SK-N-SH (cell line): ENCODE measurements at regions not wholly inside any gene's neighbourhood (a gene's known extent, or its start where the extent isn't known, plus 50 kb on each side); places are given as distances from the start of the nearest gene placed in this dataset.

Source experiments
- CTCF ChIA-PET: fragments of 300-600, 350-600 bp; formaldehyde crosslinking; extraction: SDS; loops from one replicate; lab custom pipeline; 2021; lab: Yijun Ruan, JAX
- POLR2A ChIA-PET: fragments of 350-600 bp; sonication (Branson Sonifier 250); formaldehyde crosslinking; extraction: SDS; loops from one replicate; lab custom pipeline; 2020; ENCODE audit warnings: antibody characterized with exemption, inconsistent platforms; lab: Yijun Ruan, JAX
- DNase-seq: peaks from one replicate; pipeline ENCODE4 v3.0.0; 2012
- H2AFZ ChIP-seq: fragments of 200-600 bp; sonication (generic); 2 replicates; pipeline ENCODE4 v1.8.1; 2016; ENCODE audit warnings: antibody characterized with exemption, mild to moderate bottlenecking, low read depth
- H3F3A ChIP-seq: fragments of 200-600 bp; sonication (generic); replicated peaks from 2 replicates; pipeline ENCODE3; 2016; ENCODE audit warnings: antibody characterized with exemption, mild to moderate bottlenecking; ENCODE audit not compliant: insufficient read depth
- H3K27ac ChIP-seq, 2 experiments: fragments of 200-500 bp in 1 of 2; fragments of 200-600 bp in 1 of 2; sonication (Bioruptor generic) in 1 of 2; sonication (generic), shearing (Covaris generic) in 1 of 2; 2 replicates each; pipeline versions ENCODE4 v1.5.1 to v1.6.1; 2014 to 2016; ENCODE audit warnings: low read depth in 2 of 2, inconsistent platforms in 1 of 2, low read length in 1 of 2, mild to moderate bottlenecking in 1 of 2, mixed read lengths in 1 of 2
- H3K27me3 ChIP-seq: fragments of 200-600 bp; sonication (generic), shearing (Covaris generic); 2 replicates; pipeline ENCODE4 v1.6.1; 2016; ENCODE audit warnings: mixed run types; ENCODE audit not compliant: insufficient read depth
- H3K36me3 ChIP-seq, 2 experiments: fragments of 200-500 bp in 1 of 2; fragments of 200-600 bp in 1 of 2; sonication (Bioruptor generic) in 1 of 2; sonication (generic) in 1 of 2; replicated peaks in 1 of 2; 2 replicates each; pipeline versions ENCODE3 to v1.5.1; 2014 to 2016; ENCODE audit warnings: low read length in 1 of 2, mild to moderate bottlenecking in 1 of 2; ENCODE audit not compliant: insufficient read depth in 2 of 2, control insufficient read depth in 1 of 2
- H3K4me1 ChIP-seq, 2 experiments: fragments of 200-500 bp in 1 of 2; fragments of 200-600 bp in 1 of 2; sonication (Bioruptor generic) in 1 of 2; sonication (generic), shearing (Covaris generic) in 1 of 2; 2 replicates each; pipeline versions ENCODE4 v1.5.1 to v1.6.1; 2014 to 2016; ENCODE audit warnings: low read depth in 1 of 2, low read length in 1 of 2, mixed run types in 1 of 2; ENCODE audit not compliant: insufficient read depth in 2 of 2, control insufficient read depth in 1 of 2
- H3K4me2 ChIP-seq: fragments of 200-600 bp; sonication (generic), shearing (Covaris generic); 2 replicates; pipeline ENCODE4 v1.6.1; 2017; ENCODE audit warnings: mixed run types
- H3K4me3 ChIP-seq, 2 experiments: fragments of 200-500 bp in 1 of 2; fragments of 200-600 bp in 1 of 2; sonication (Bioruptor generic) in 1 of 2; sonication (generic), shearing (Covaris generic) in 1 of 2; 2 replicates each; pipeline versions ENCODE4 v1.5.1 to v1.8.1; 2014 to 2016; ENCODE audit warnings: low read depth in 2 of 2, inconsistent platforms in 1 of 2, low read length in 1 of 2, mild to moderate bottlenecking in 1 of 2, mixed read lengths in 1 of 2, moderate library complexity in 1 of 2
- H3K79me2 ChIP-seq: fragments of 200-600 bp; sonication (generic); 2 replicates; pipeline ENCODE4 v1.8.1; 2017; ENCODE audit warnings: mild to moderate bottlenecking; ENCODE audit not compliant: insufficient read depth
- H3K9ac ChIP-seq: fragments of 200-600 bp; sonication (generic); 2 replicates; pipeline ENCODE4 v1.6.1; 2017; ENCODE audit warnings: mixed run types
- H3K9me2 ChIP-seq: fragments of 200-600 bp; sonication (generic); 2 replicates; pipeline ENCODE4 v1.6.1; 2017; ENCODE audit warnings: mixed run types
- H3K9me3 ChIP-seq: fragments of 200-600 bp; sonication (generic); 2 replicates; pipeline ENCODE4 v1.6.1; 2017; ENCODE audit warnings: mixed run types, mild to moderate bottlenecking, moderate library complexity
- H4K20me1 ChIP-seq: fragments of 200-600 bp; sonication (generic); 2 replicates; pipeline ENCODE4 v1.6.1; 2017; ENCODE audit warnings: mild to moderate bottlenecking, mixed run types; ENCODE audit not compliant: insufficient read depth
- CHD2 ChIP-seq: fragments of 150-350 bp; IDR thresholded peaks from 2 replicates; pipeline ENCODE4 v1.6.1; 2018; ENCODE audit warnings: low read length; ENCODE audit not compliant: partially characterized antibody
- EZH2phosphoT487 ChIP-seq: fragments of 200-600 bp; sonication (generic); IDR thresholded peaks from 2 replicates; pipeline ENCODE4 v1.6.1; 2017; ENCODE audit warnings: low read depth, mixed run types, mild to moderate bottlenecking, antibody characterized with exemption, moderate library complexity, borderline replicate concordance
- FOXJ3 ChIP-seq: sonication (generic); formaldehyde crosslinking; IDR thresholded peaks from 2 replicates; pipeline ENCODE4 v1.5.1; 2020; ENCODE audit warnings: mild to moderate bottlenecking, missing genetic modification reagents
- GATA2 ChIP-seq: sonication (generic); formaldehyde crosslinking; IDR thresholded peaks from 2 replicates; pipeline ENCODE4 v1.5.0; 2020; ENCODE audit warnings: mild to moderate bottlenecking, missing genetic modification reagents
- NFIC ChIP-seq: IDR thresholded peaks from 2 replicates; pipeline ENCODE4 v1.4.0; 2012; ENCODE audit warnings: borderline replicate concordance
- NRF1 ChIP-seq: IDR thresholded peaks from 2 replicates; pipeline ENCODE4 v1.6.1; 2012; ENCODE audit warnings: low read depth, mild to moderate bottlenecking, low read length
- RAD21 ChIP-seq: IDR thresholded peaks from 2 replicates; pipeline ENCODE4 v1.6.1; 2012; ENCODE audit warnings: mild to moderate bottlenecking, low read length
- RCOR1 ChIP-seq: fragments of 150-350 bp; IDR thresholded peaks from 2 replicates; pipeline ENCODE4 v1.6.1; 2017; ENCODE audit warnings: antibody characterized with exemption, low read length
- RXRA ChIP-seq: IDR thresholded peaks from 2 replicates; pipeline ENCODE4 v1.4.0; 2012; ENCODE audit warnings: low read depth, mild to moderate bottlenecking, borderline replicate concordance
- SMC3 ChIP-seq: IDR thresholded peaks from 2 replicates; pipeline ENCODE4 v1.6.1; 2012; ENCODE audit warnings: low read depth, low read length, improper control_type of control experiment
- TAF1 ChIP-seq: IDR thresholded peaks from 2 replicates; pipeline ENCODE4 v1.6.1; 2012; ENCODE audit warnings: low read depth, mild to moderate bottlenecking, low read length, moderate library complexity, borderline replicate concordance
- TCF12 ChIP-seq: IDR thresholded peaks from 2 replicates; pipeline ENCODE4 v1.4.0; 2012
- TEAD4 ChIP-seq: IDR thresholded peaks from 2 replicates; pipeline ENCODE4 v1.4.0; 2012; ENCODE audit warnings: mild to moderate bottlenecking, borderline replicate concordance; ENCODE audit not compliant: insufficient read depth
- USF1 ChIP-seq: IDR thresholded peaks from 2 replicates; pipeline ENCODE4 v1.4.0; 2012; ENCODE audit warnings: low read depth, borderline replicate concordance
- WGBS: methylation state at CpG from one replicate; pipeline ENCODE4 v1.1.6; 2017; ENCODE audit warnings: low lambda C conversion rate; 5-methylcytosine and 5-hydroxymethylcytosine counted together
- TF ChIP-seq, protein P1 (sequence below): IDR thresholded peaks from 2 replicates; pipeline ENCODE4 v1.4.0; 2012; ENCODE audit warnings: low read depth, borderline replicate concordance
- TF ChIP-seq, protein P2 (sequence below): IDR thresholded peaks from 2 replicates; pipeline ENCODE4; 2012

DNA sequence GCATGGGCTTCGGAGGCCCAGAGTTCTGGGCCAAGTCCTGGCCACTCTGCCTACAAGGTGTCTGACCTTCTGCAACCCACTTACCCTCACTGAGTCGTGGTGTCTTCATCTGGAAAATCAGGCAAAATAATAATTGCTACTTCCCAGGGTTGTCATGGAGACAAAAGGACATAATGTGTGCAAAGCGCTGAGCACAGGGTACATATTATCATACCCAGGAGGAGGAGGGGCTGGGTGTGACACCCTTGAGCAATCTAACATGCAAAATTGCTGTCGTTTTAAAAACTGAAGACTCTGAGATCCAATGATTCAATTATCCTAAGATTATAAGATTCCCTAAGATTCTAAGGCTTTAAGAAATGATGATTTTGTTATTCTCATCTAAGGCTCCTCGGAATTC lies 459.5 kb downstream of the PTPRU start:
- Histone ChIP-seq H3K9me3 (no peaks in the 10 kb centered on the region), H3F3A (no peaks in the 10 kb centered on the region), H3K4me3 (no peak overlapping the region)
- no peak for DNase-seq
- TF ChIP-seq, protein P1, sequence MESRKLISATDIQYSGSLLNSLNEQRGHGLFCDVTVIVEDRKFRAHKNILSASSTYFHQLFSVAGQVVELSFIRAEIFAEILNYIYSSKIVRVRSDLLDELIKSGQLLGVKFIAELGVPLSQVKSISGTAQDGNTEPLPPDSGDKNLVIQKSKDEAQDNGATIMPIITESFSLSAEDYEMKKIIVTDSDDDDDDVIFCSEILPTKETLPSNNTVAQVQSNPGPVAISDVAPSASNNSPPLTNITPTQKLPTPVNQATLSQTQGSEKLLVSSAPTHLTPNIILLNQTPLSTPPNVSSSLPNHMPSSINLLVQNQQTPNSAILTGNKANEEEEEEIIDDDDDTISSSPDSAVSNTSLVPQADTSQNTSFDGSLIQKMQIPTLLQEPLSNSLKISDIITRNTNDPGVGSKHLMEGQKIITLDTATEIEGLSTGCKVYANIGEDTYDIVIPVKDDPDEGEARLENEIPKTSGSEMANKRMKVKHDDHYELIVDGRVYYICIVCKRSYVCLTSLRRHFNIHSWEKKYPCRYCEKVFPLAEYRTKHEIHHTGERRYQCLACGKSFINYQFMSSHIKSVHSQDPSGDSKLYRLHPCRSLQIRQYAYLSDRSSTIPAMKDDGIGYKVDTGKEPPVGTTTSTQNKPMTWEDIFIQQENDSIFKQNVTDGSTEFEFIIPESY: no peak
- TF ChIP-seq USF1 (no peak), NFIC (no peak), TAF1 (no peak), NRF1 (no peak), GATA2 (CRISPR knock-in tag) (no peak), RXRA (no peak), TCF12 (no peak), RCOR1 (no peak)
- TF ChIP-seq, all 33 proteins: peak for 0
- Histone ChIP-seq H4K20me1 (no peaks in the 10 kb centered on the region), H3K36me3 (no peaks in the 10 kb centered on the region), H3K9ac (no peak overlapping the region), H3K4me1 (peaks cover 0 to 30% of the 10 kb centered on the region in 2 experiments; a peak in 2 of 4 replicates), H3K4me2 (no peak overlapping the region), H3K9me2 (no peaks in the 10 kb centered on the region), H3K27me3 (no peaks in the 10 kb centered on the region), H3K79me2 (no peaks in the 10 kb centered on the region), H3K27ac (no peak overlapping the region), H2AFZ (no peak overlapping the region)
- ChIA-PET POLR2A (no interaction called here), CTCF (interaction anchor here (1.2 kb wide), 1 partner anchor 8 kb away, joined by 4 read pairs; no protein-coding TSS in a partner anchor)
- WGBS: 57% methylated on average over 5 of the region's 5 CpGs

- no peaks in the 10 kb centered on the region for H3K9me2 ChIP-seq
- no peaks in the 10 kb centered on the region for H3K36me3 ChIP-seq
- H3K27ac ChIP-seq: no peak overlapping the region
- H3K4me3 ChIP-seq: no peak overlapping the region
- 40% methylated on average over 3 of the region's 3 CpGs for WGBS
- POLR2A ChIA-PET: no interaction called here
- H4K20me1 ChIP-seq: no peaks in the 10 kb centered on the region
- no peaks in the 10 kb centered on the region for H3K79me2 ChIP-seq
- no peak overlapping the region for H3K4me2 ChIP-seq
- H3K9me3 ChIP-seq: no peaks in the 10 kb centered on the region
- DNase-seq: no peak
- no peaks in the 10 kb centered on the region for H3K27me3 ChIP-seq
- H2AFZ ChIP-seq: no peak overlapping the region
- peaks cover 0 to 34% of the 10 kb centered on the region in 2 experiments; a peak in 2 of 4 replicates for H3K4me1 ChIP-seq
- no peak overlapping the region for H3K9ac ChIP-seq
- CTCF ChIA-PET: interaction anchor here (0.9 to 1.6 kb wide), 3 partner anchors 9 to 180 kb away, joined by 3 to 6 read pairs (median 5); no protein-coding TSS in a partner anchor
- no peaks in the 10 kb centered on the region for H3F3A ChIP-seq
- TF ChIP-seq, protein P2, sequence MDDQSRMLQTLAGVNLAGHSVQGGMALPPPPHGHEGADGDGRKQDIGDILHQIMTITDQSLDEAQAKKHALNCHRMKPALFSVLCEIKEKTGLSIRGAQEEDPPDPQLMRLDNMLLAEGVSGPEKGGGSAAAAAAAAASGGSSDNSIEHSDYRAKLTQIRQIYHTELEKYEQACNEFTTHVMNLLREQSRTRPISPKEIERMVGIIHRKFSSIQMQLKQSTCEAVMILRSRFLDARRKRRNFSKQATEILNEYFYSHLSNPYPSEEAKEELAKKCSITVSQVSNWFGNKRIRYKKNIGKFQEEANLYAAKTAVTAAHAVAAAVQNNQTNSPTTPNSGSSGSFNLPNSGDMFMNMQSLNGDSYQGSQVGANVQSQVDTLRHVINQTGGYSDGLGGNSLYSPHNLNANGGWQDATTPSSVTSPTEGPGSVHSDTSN: no peak
- no peak for TF ChIP-seq TEAD4
- TF ChIP-seq RAD21: no peak
- no peak for TF ChIP-seq NFIC
- no peak for TF ChIP-seq CHD2
- no peak for TF ChIP-seq RXRA
- no peak for TF ChIP-seq EZH2phosphoT487
- TF ChIP-seq SMC3: no peak
- no peak for TF ChIP-seq FOXJ3 (CRISPR knock-in tag)
Observed at GRCh38 chr1:29695036-29695435, 458.7 kb downstream of the PTPRU start.
